Fibroblast of lung (primary cell): ENCODE measurements at regions not wholly inside any gene's neighbourhood (a gene's known extent, or its start where the extent isn't known, plus 50 kb on each side); places are given as distances from the start of the nearest gene placed in this dataset.

Source experiments
- EZH2 ChIP-seq: IDR thresholded peaks from 2 replicates; pipeline ENCODE4 v1.5.1; 2012; ENCODE audit warnings: low read length, control low read depth, mild to moderate bottlenecking; ENCODE audit errors: missing control alignments
- TF ChIP-seq, protein P1 (sequence below), 2 donors: IDR thresholded peaks in 1 of 2; conservative IDR thresholded peaks in 1 of 2; 1 replicate in 1 of 2; 2 replicates in 1 of 2; pipeline ENCODE4 v1.5.1; 2011 to 2012; ENCODE audit warnings: low read length in 2 of 2, control low read depth in 1 of 2, inconsistent platforms in 1 of 2, low read depth in 1 of 2, mild to moderate bottlenecking in 1 of 2

DNA sequence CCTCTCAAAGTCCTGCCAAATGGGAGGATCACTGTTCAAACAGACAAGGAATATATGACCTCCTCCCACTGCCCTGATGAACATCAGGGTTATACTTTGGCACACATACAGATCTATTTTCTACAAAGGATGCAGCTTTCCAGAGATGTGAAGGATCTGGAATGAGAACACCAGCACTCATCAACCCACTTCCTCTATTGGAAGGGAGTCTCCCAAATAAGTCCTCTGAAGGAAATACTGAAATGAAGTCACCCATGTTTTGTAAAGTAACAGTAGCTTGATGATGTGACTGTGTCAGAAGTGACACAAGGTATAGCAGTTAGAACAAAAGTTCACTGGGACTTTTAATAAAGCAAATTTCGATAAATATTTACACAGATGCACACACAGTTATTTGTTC, 104.9 kb downstream of the OGFRL1 start:
- TF ChIP-seq, protein P1, sequence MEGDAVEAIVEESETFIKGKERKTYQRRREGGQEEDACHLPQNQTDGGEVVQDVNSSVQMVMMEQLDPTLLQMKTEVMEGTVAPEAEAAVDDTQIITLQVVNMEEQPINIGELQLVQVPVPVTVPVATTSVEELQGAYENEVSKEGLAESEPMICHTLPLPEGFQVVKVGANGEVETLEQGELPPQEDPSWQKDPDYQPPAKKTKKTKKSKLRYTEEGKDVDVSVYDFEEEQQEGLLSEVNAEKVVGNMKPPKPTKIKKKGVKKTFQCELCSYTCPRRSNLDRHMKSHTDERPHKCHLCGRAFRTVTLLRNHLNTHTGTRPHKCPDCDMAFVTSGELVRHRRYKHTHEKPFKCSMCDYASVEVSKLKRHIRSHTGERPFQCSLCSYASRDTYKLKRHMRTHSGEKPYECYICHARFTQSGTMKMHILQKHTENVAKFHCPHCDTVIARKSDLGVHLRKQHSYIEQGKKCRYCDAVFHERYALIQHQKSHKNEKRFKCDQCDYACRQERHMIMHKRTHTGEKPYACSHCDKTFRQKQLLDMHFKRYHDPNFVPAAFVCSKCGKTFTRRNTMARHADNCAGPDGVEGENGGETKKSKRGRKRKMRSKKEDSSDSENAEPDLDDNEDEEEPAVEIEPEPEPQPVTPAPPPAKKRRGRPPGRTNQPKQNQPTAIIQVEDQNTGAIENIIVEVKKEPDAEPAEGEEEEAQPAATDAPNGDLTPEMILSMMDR (conservative IDR thresholded peaks at IDR 0.05 in 1 of 2, IDR thresholded peaks at IDR 0.05 in 1 of 2; ENCODE audit: low read depth in 1 of 2, low read length in 2 of 2) = no peak
- TF ChIP-seq EZH2 = no peak
